ENCODE measurements at regions not wholly inside any gene's neighbourhood (a gene's known extent, or its start where the extent isn't known, plus 50 kb on each side); places are given as distances from the start of the nearest gene placed in this dataset.

- no peak for DNase-seq
Observed at GRCh38 chr10:63749915-63750314, 228.7 kb downstream of the REEP3 start.

- DNase-seq: no peak
Observed at GRCh38 chr10:63751836-63752235, 230.6 kb downstream of the REEP3 start.

- DNase-seq: no peak
Observed at GRCh38 chr10:63752318-63752717, 231.1 kb downstream of the REEP3 start.

- no peak for DNase-seq
Observed at GRCh38 chr10:63753808-63754207, 232.6 kb downstream of the REEP3 start.

GRCh38 chr10:63755441-63755840, 234.2 kb downstream of the REEP3 start:
- no peak for DNase-seq

- no peak for DNase-seq
Observed at GRCh38 chr10:63757067-63757466, 235.9 kb downstream of the REEP3 start.

GRCh38 chr10:63758080-63758479, 236.9 kb downstream of the REEP3 start:
- DNase-seq: no peak

- DNase-seq: no peak
Observed at GRCh38 chr10:63759335-63759734, 238.1 kb downstream of the REEP3 start.

GRCh38 chr10:63760034-63760707, 239.0 kb downstream of the REEP3 start:
- DNase-seq: no peak

GRCh38 chr10:63760708-63761047, 239.5 kb downstream of the REEP3 start:
- DNase-seq: no peak

GRCh38 chr10:63761243-63761642, 240.0 kb downstream of the REEP3 start:
- DNase-seq: no peak

GRCh38 chr10:63763744-63764143, 242.5 kb downstream of the REEP3 start:
- DNase-seq: no peak

- no peak for DNase-seq
Observed at GRCh38 chr10:63765126-63765525, 243.9 kb downstream of the REEP3 start.

GRCh38 chr10:63766745-63767137, 245.5 kb downstream of the REEP3 start:
- no peak for DNase-seq

- DNase-seq: no peak
Observed at GRCh38 chr10:63767138-63767801, 246.1 kb downstream of the REEP3 start.

- no peak for DNase-seq
Observed at GRCh38 chr10:63769367-63769766, 248.2 kb downstream of the REEP3 start.

- no peak for DNase-seq
Observed at GRCh38 chr10:63770523-63770922, 249.3 kb downstream of the REEP3 start.

GRCh38 chr10:63772491-63772890, 251.3 kb downstream of the REEP3 start:
- no peak for DNase-seq

- DNase-seq: no peak
Observed at GRCh38 chr10:63773106-63773505, 251.9 kb downstream of the REEP3 start.

- DNase-seq: no peak
Observed at GRCh38 chr10:63773962-63774361, 252.8 kb downstream of the REEP3 start.

GRCh38 chr10:63780101-63780500, 258.9 kb downstream of the REEP3 start:
- no peak for DNase-seq

- no peak for DNase-seq
Observed at GRCh38 chr10:63781226-63781625, 260.0 kb downstream of the REEP3 start.

GRCh38 chr10:63783882-63784281, 262.7 kb downstream of the REEP3 start:
- DNase-seq: no peak

GRCh38 chr10:63788152-63788821, 267.1 kb downstream of the REEP3 start:
- no peak for DNase-seq
